ENCODE measurements at regions not wholly inside any gene's neighbourhood (a gene's known extent, or its start where the extent isn't known, plus 50 kb on each side); places are given as distances from the start of the nearest gene placed in this dataset.

DNA sequence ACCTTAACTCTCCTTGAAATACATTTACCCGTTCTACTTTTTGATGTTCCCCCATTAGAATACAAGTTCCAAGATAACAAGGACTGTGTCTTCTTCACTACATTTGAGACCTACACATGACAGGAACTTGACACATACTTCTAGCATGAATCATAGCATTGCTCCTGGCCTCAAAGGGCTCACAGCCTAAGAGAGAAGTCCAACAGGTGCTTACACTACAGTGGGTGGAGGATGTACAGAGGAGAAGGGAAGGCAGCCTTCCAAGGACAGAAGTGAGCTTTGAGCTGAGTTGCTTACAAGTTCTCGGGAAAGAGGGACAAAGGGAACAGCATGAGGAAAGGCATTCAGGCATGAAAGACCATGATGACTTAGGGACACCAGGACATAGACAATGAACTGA is 56.9 kb upstream of the MSX2 start:
- TF ChIP-seq, protein P1, sequence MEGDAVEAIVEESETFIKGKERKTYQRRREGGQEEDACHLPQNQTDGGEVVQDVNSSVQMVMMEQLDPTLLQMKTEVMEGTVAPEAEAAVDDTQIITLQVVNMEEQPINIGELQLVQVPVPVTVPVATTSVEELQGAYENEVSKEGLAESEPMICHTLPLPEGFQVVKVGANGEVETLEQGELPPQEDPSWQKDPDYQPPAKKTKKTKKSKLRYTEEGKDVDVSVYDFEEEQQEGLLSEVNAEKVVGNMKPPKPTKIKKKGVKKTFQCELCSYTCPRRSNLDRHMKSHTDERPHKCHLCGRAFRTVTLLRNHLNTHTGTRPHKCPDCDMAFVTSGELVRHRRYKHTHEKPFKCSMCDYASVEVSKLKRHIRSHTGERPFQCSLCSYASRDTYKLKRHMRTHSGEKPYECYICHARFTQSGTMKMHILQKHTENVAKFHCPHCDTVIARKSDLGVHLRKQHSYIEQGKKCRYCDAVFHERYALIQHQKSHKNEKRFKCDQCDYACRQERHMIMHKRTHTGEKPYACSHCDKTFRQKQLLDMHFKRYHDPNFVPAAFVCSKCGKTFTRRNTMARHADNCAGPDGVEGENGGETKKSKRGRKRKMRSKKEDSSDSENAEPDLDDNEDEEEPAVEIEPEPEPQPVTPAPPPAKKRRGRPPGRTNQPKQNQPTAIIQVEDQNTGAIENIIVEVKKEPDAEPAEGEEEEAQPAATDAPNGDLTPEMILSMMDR (IDR thresholded peaks at IDR 0.05), result no peak

DNA sequence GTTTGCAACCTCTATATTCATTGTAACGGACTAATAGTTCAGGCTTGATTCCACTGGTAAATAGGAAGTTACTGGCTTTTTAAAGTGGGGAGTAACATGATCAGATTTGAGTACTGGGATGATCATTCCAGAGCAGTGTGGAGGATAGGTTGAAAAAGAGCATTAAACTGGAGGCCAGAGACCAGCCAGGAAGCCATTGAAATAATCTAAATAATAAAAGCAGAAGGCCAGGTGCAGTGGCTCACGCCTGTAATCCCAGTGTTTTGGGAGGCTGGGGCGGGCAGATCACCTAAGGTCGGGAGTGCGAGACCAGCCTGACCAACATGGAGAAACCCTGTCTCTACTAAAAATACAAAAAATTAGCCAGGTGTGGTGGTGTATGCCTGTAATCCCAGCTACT is 56.0 kb upstream of the MSX2 start:
- TF ChIP-seq, protein P1 (IDR thresholded peaks at IDR 0.05), result no peak

Data from LNCAP (cell line).